IMR-90 (cell line): ENCODE measurements at regions not wholly inside any gene's neighbourhood (a gene's known extent, or its start where the extent isn't known, plus 50 kb on each side); places are given as distances from the start of the nearest gene placed in this dataset.

Source experiments
- CTCF ChIP-seq: conservative IDR thresholded peaks from 2 replicates; pipeline ENCODE4 v1.5.1; 2012; ENCODE audit warnings: mild to moderate bottlenecking, low read depth, low read length, improper control_type of control experiment
- FOS ChIP-seq: fragments of 150-350 bp; IDR thresholded peaks from 2 replicates; pipeline ENCODE4 v1.6.1; 2016; ENCODE audit warnings: low read depth, low read length
- NFE2L2 ChIP-seq: fragments of 150-350 bp; IDR thresholded peaks from 2 replicates; pipeline ENCODE4 v1.6.1; 2016; ENCODE audit warnings: low read depth, mild to moderate bottlenecking, low read length
- RAD21 ChIP-seq: IDR thresholded peaks from 2 replicates; pipeline ENCODE4 v1.6.1; 2012; ENCODE audit warnings: low read length, improper control_type of control experiment
- SMC3 ChIP-seq: fragments of 150-350 bp; IDR thresholded peaks from 2 replicates; pipeline ENCODE4 v1.6.1; 2016; ENCODE audit warnings: low read depth, mild to moderate bottlenecking, antibody characterized with exemption, low read length, moderate library complexity
- TF ChIP-seq, protein P1 (sequence below): fragments of 150-350 bp; IDR thresholded peaks from 2 replicates; pipeline ENCODE4 v1.6.1; 2017; ENCODE audit warnings: mild to moderate bottlenecking, antibody characterized with exemption, low read length, low read depth

DNA sequence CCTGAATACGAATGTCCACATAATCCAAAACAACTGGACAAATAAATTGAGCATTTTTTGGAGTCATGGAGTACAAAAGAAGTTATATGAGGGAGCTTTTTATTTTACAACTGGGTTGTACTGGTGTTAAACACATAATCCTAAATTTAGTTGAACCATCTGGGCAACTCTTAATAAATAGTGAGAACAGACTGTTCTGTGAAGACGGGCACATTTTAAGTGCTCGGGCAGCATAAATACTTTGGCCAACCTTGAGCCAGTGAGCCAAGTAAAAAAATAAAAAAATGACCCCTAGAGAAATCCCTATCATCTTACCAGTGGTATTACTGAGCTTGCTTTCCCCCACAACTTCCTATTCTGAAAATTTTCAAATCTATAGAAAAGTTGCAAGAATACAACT is 50.9 kb upstream of the PSME4 start:
- no peak for TF ChIP-seq CTCF
- no peak for TF ChIP-seq NFE2L2
- TF ChIP-seq, protein P1, sequence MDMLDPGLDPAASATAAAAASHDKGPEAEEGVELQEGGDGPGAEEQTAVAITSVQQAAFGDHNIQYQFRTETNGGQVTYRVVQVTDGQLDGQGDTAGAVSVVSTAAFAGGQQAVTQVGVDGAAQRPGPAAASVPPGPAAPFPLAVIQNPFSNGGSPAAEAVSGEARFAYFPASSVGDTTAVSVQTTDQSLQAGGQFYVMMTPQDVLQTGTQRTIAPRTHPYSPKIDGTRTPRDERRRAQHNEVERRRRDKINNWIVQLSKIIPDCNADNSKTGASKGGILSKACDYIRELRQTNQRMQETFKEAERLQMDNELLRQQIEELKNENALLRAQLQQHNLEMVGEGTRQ: no peak
- TF ChIP-seq SMC3: no peak
- no peak for TF ChIP-seq RAD21
- no peak for TF ChIP-seq FOS
